HFFc6 (cell line): ENCODE measurements at regions not wholly inside any gene's neighbourhood (a gene's known extent, or its start where the extent isn't known, plus 50 kb on each side); places are given as distances from the start of the nearest gene placed in this dataset.

Experiments used
- DNase-seq: peaks from one replicate; pipeline ENCODE4 v3.0.0-alpha.2; 2018
- H3K27ac Mint-ChIP-seq: 2 replicates; pipeline ENCODE4 v1.8.0; 2020; ENCODE audit warnings: mild to moderate bottlenecking, mixed read lengths
- H3K27me3 Mint-ChIP-seq: 2 replicates; pipeline ENCODE4 v1.8.0; 2021; ENCODE audit warnings: mild to moderate bottlenecking, moderate library complexity, mixed read lengths; ENCODE audit not compliant: insufficient read depth
- H3K36me3 Mint-ChIP-seq: 2 replicates; pipeline ENCODE4 v1.8.0; 2021; ENCODE audit warnings: low read depth, mixed read lengths
- H3K4me1 Mint-ChIP-seq: 2 replicates; pipeline ENCODE4 v1.8.0; 2020; ENCODE audit warnings: low read depth, mixed read lengths
- H3K4me3 Mint-ChIP-seq: 2 replicates; pipeline ENCODE4 v1.8.0; 2020; ENCODE audit warnings: mild to moderate bottlenecking, moderate library complexity, mixed read lengths
- H3K9me3 Mint-ChIP-seq: 2 replicates; pipeline ENCODE4 v1.8.0; 2020; ENCODE audit warnings: mild to moderate bottlenecking, mixed read lengths
- CTCF ChIP-seq: fragments of 200-600 bp; sonication (generic); IDR thresholded peaks from 2 replicates; pipeline ENCODE4 v1.5.0; 2021; ENCODE audit warnings: antibody characterized with exemption, mild to moderate bottlenecking

- H3K27me3 Mint-ChIP-seq = peaks cover 1% of the 10 kb centered on the region; the same call in 1 of the 2 replicates
- no peaks in the 10 kb centered on the region for H3K4me1 Mint-ChIP-seq
Observed at GRCh38 chr5:90168399-90168798, 241.2 kb downstream of the CETN3 start.

GRCh38 chr5:90166816-90167215 is 242.7 kb downstream of the CETN3 start:
- Mint-ChIP-seq H3K27ac (no peak overlapping the region), H3K4me3 (no peak overlapping the region), H3K9me3 (peaks cover 41% of the 10 kb centered on the region), H3K27me3 (peaks cover 1% of the 10 kb centered on the region; the same call in 1 of the 2 replicates), H3K36me3 (no peaks in the 10 kb centered on the region), H3K4me1 (no peaks in the 10 kb centered on the region)
- TF ChIP-seq CTCF = no peak
- DNase-seq = no peak

More at GRCh38 chr5:90168399-90168798, 241.2 kb downstream of the CETN3 start:
- DNase-seq = no peak
- no peak for TF ChIP-seq CTCF
- H3K36me3 Mint-ChIP-seq = no peaks in the 10 kb centered on the region
- no peak overlapping the region for H3K4me3 Mint-ChIP-seq
- H3K27ac Mint-ChIP-seq = no peak overlapping the region
- H3K9me3 Mint-ChIP-seq = peaks cover 44% of the 10 kb centered on the region

- Mint-ChIP-seq H3K36me3 (no peaks in the 10 kb centered on the region), H3K9me3 (peaks cover 37% of the 10 kb centered on the region), H3K4me1 (no peaks in the 10 kb centered on the region), H3K27me3 (peaks cover 1% of the 10 kb centered on the region; the same call in 1 of the 2 replicates), H3K27ac (no peak overlapping the region), H3K4me3 (no peak overlapping the region)
- no peak for TF ChIP-seq CTCF
- DNase-seq = no peak
Observed at GRCh38 chr5:90162324-90162723, 247.2 kb downstream of the CETN3 start.

- no peak for DNase-seq
- Mint-ChIP-seq H3K4me3 (no peak overlapping the region), H3K27me3 (peaks cover 1% of the 10 kb centered on the region; the same call in 1 of the 2 replicates), H3K4me1 (no peaks in the 10 kb centered on the region), H3K9me3 (peaks cover 36% of the 10 kb centered on the region), H3K27ac (no peak overlapping the region), H3K36me3 (no peaks in the 10 kb centered on the region)
- no peak for TF ChIP-seq CTCF
Observed at GRCh38 chr5:90161414-90161813, 248.1 kb downstream of the CETN3 start.

GRCh38 chr5:90158131-90158530 is 251.4 kb downstream of the CETN3 start:
- peaks cover 31% of the 10 kb centered on the region for H3K9me3 Mint-ChIP-seq
- no peaks in the 10 kb centered on the region for H3K27me3 Mint-ChIP-seq
- DNase-seq = no peak
- H3K36me3 Mint-ChIP-seq = no peaks in the 10 kb centered on the region
- no peak for TF ChIP-seq CTCF
- no peak overlapping the region for H3K27ac Mint-ChIP-seq
- no peak overlapping the region for H3K4me3 Mint-ChIP-seq
- H3K4me1 Mint-ChIP-seq = no peaks in the 10 kb centered on the region

GRCh38 chr5:90153031-90153430 is 256.5 kb downstream of the CETN3 start:
- DNase-seq = no peak

More at GRCh38 chr5:90153031-90153430, 256.5 kb downstream of the CETN3 start:
- Mint-ChIP-seq H3K27me3 (no peaks in the 10 kb centered on the region; the same call in 1 of the 2 replicates), H3K9me3 (peaks cover 19% of the 10 kb centered on the region), H3K4me3 (no peak overlapping the region), H3K4me1 (no peaks in the 10 kb centered on the region), H3K27ac (no peak overlapping the region), H3K36me3 (no peaks in the 10 kb centered on the region)
- no peak for TF ChIP-seq CTCF
